IPS-NIHi7 (cell line): ENCODE measurements at regions not wholly inside any gene's neighbourhood (a gene's known extent, or its start where the extent isn't known, plus 50 kb on each side); places are given as distances from the start of the nearest gene placed in this dataset.
"Not testable (repeated sequence)": the region's sequence is repeated elsewhere in the genome, so short reads cannot be mapped to it uniquely, and the experiment has no call there.

ENCODE experiments used
- DNase-seq: peaks from one replicate; pipeline ENCODE4 v3.0.0; 2012; ENCODE audit warnings: mixed read lengths; ENCODE audit errors: extremely low spot score

- DNase-seq, result no peak
Observed at GRCh38 chr2:193861557-193861956, 1666.8 kb upstream of the TMEFF2 start.

DNA sequence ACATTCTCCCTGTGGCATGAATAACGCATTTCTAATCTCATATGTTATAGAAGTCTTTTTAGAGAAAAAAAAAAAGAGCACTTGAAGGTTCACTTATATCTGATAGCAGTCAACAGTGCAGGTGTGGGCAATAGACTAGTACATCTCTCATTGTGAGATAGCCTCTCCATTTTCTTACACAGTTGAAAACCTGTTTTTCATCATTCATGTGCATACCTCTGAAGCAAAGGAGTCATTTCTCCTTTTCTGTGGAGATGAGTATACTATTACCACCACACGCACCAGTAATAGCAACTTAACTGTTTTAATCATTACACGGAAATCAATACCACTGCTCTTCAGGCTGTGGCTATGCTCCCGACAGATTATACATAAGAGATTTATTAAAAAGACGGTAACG lies 1653.3 kb upstream of the TMEFF2 start:
- DNase-seq, result no peak

DNA sequence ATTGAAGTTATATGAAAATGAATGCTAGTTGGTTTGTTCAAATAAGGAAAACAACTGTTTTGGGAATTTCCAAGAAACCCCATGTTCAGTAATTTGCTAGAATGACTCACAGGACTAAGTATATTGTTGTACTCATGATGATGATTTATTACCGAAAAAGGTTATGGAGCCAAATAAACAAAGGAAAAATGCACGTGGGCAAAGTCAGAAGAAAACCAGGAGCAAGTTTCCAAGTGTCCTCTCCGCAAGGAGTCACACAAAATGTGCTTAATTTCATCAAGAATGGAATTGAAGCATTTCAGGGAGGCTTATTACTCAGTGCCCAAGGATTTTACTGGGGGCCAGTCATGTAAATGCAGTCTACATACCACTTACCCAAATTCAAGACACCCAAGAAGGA lies 1652.4 kb upstream of the TMEFF2 start:
- no peak for DNase-seq

DNA sequence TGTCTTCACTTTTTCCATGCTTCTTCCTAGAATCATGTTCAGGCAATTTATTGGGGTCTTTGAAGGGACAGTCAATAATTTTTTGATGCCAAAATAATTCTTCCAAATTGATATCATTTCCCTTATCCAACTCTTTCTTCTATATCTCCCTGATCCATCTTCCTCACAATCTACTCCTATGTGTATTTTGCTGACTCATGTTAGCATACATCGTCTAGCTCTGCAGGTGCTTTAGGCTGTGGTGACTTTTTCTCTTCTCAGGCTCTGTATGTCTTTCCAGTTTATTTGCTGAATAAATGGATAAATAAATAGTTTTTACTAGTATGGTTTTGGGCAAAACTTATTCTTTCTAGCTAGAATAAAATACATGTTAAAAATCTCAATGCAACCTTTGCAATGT lies 1650.9 kb upstream of the TMEFF2 start:
- no peak for DNase-seq

- no peak for DNase-seq
Observed at GRCh38 chr2:193843675-193844074, 1648.9 kb upstream of the TMEFF2 start.

DNA sequence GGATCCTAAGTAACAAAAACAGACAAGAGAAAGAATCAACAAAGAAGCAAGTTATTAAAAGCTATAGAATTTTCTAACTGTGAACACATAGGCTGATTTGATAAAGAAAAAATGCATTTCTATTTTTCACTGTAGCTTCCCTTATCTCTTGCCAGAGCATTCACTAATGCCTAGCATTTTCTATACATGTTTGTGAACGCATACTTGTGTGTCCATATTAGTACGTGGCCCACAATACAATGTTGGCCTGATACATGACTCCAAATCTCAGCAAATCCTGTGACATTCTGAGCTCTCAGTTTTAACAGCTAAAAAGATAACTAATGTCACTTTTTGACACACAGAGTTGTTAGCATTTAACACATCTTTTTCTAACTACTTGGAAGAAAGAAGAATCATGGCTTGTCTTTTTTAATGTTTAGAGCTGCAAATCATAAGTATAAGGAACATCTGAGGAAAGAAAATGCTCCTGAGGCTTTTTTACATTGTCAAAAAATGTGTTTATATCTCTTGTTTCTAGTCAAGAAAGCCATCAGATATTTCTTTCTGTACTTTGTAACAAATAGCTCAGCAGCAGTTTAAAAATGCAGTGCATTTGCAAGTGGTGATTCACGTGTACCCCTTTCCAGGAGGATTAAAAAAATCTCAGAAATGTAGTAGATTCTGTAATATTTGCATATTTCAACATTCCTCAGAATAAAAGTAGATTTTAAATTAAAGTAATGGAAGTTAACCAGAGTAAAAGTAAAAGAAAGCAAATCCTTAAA lies 1646.8 kb upstream of the TMEFF2 start:
- DNase-seq, result no peak

GRCh38 chr2:193837111-193837738 lies 1642.5 kb upstream of the TMEFF2 start:
- DNase-seq, result no peak

GRCh38 chr2:193836424-193837006 lies 1641.8 kb upstream of the TMEFF2 start:
- not testable (repeated sequence) for DNase-seq

DNA sequence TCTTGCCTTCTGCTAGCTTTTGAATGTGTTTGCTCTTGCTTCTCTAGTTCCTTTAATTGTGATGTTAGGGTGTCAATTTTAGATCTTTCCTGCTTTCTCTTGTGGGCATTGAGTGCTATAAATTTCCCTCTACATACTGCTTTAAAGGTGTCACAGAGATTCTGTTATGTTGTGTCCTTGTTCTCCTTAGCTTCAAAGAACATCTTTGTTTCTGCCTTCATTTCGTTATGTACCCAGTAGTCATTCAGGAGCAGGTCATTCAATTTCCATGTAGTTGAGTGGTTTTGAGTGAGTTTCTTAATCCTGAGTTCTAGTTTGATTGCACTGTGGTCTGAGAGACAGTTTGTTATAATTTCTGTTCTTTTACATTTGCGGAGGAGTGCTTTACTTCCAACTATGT lies 1639.2 kb upstream of the TMEFF2 start:
- not testable (repeated sequence) for DNase-seq

- no peak for DNase-seq
Observed at GRCh38 chr2:193824474-193824873, 1629.7 kb upstream of the TMEFF2 start.

DNA sequence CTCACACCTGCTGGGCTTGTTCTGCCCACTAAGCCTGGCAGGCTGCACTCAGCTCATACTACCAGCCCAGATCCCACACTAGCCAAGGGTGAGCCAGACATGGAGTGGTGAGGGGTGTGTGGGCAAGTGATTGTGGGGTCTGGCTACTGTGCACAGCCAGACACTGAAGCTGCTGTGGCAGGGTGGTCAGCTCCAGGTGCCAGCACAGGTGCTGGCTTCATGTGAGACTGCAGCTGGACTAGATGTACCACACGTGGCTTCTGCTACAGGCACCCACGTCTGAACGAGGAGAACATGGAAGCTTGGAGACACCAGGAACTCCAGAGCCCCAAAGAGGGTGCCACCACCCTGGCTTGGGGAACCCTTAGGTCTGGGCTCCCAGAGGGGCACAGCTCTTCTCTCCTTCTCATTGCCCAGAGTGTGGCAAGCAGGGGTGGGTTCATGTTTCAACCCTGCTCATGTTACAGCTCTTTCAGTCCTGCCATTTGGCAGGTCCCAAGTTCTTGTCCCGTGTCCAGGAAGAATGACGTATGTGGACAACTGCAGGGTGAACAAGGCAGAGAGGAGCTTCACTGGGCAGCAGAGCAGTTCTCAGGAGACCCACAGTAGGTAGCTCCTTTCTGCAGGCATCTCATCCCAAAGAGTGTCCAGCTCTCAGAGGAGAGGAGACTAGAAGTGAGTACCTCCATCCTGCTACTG lies 1624.2 kb upstream of the TMEFF2 start:
- no peak for DNase-seq

- DNase-seq, result no peak
Observed at GRCh38 chr2:193816008-193816407, 1621.3 kb upstream of the TMEFF2 start.

GRCh38 chr2:193810533-193810932 lies 1615.8 kb upstream of the TMEFF2 start:
- DNase-seq, result no peak

- DNase-seq, result no peak
Observed at GRCh38 chr2:193808877-193809276, 1614.1 kb upstream of the TMEFF2 start.

- no peak for DNase-seq
Observed at GRCh38 chr2:193806088-193806774, 1611.5 kb upstream of the TMEFF2 start.

GRCh38 chr2:193796847-193797246 lies 1602.1 kb upstream of the TMEFF2 start:
- DNase-seq, result no peak

- DNase-seq, result no peak
Observed at GRCh38 chr2:193793914-193794313, 1599.2 kb upstream of the TMEFF2 start.

- no peak for DNase-seq
Observed at GRCh38 chr2:193783681-193784080, 1588.9 kb upstream of the TMEFF2 start.

- no peak for DNase-seq
Observed at GRCh38 chr2:193778293-193778692, 1583.6 kb upstream of the TMEFF2 start.

GRCh38 chr2:193776988-193777387 lies 1582.3 kb upstream of the TMEFF2 start:
- no peak for DNase-seq

- DNase-seq, result no peak
Observed at GRCh38 chr2:193774166-193774565, 1579.4 kb upstream of the TMEFF2 start.

DNA sequence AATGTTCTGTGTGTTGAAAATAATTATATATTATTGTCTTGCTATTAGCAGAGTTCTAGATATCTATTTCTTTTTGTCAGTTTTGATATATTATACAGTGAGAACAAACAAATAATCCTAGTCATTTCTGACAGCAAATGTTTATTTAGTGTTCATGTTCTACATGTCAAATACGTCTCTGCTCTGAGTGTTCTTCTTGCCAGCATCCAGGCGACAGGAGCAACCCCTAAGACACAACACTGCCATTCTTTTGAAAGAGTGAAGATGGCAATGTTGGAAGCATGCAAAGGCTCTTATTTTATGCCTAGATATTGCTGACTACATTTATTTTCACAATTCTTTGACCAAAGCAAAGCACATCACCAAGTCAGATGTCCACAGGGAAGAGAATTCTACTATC lies 1556.6 kb upstream of the TMEFF2 start:
- no peak for DNase-seq
